ENCODE measurements at regions not wholly inside any gene's neighbourhood (a gene's known extent, or its start where the extent isn't known, plus 50 kb on each side); places are given as distances from the start of the nearest gene placed in this dataset.
"Not testable (repeated sequence)": the region's sequence is repeated elsewhere in the genome, so short reads cannot be mapped to it uniquely, and the experiment has no call there.

GRCh38 chr6:84579404-84579803, 185.0 kb downstream of the TBX18 start:
- Mint-ChIP-seq H3K4me3 (no peak overlapping the region), H3K27me3 (no peaks in the 10 kb centered on the region), H3K4me1 (no peaks in the 10 kb centered on the region), H3K9me3 (peaks cover 4% of the 10 kb centered on the region), H3K36me3 (ENCODE audit: low read depth) (no peaks in the 10 kb centered on the region), H3K27ac (no peak overlapping the region)
- POLR2A ChIA-PET, result no interaction called here
- no peak for ATAC-seq (ENCODE audit: low read depth)
- CTCF ChIA-PET, result no interaction called here
- no peak for DNase-seq
- TF ChIP-seq CTCF (IDR thresholded peaks at IDR 0.05), result no peak
- intact Hi-C loops (cut with micrococcal nuclease), result no loop called here

- no peak for DNase-seq
- intact Hi-C loops (cut with micrococcal nuclease), result no loop called here
- TF ChIP-seq CTCF (IDR thresholded peaks at IDR 0.05), result no peak
- CTCF ChIA-PET, result no interaction called here
- H3K36me3 Mint-ChIP-seq (ENCODE audit: low read depth), result no peaks in the 10 kb centered on the region
- POLR2A ChIA-PET, result no interaction called here
- H3K27me3 Mint-ChIP-seq, result no peaks in the 10 kb centered on the region
- no peaks in the 10 kb centered on the region for H3K4me1 Mint-ChIP-seq
- H3K27ac Mint-ChIP-seq, result no peak overlapping the region
- no peak for ATAC-seq (ENCODE audit: low read depth)
- H3K4me3 Mint-ChIP-seq, result no peak overlapping the region
- H3K9me3 Mint-ChIP-seq, result peaks cover 4% of the 10 kb centered on the region
Observed at GRCh38 chr6:84576029-84576428, 188.4 kb downstream of the TBX18 start.

- peaks cover 6% of the 10 kb centered on the region for H3K9me3 Mint-ChIP-seq
- no peaks in the 10 kb centered on the region for H3K36me3 Mint-ChIP-seq (ENCODE audit: low read depth)
- no peak overlapping the region for H3K4me3 Mint-ChIP-seq
- H3K27ac Mint-ChIP-seq, result no peak overlapping the region
- no peak for DNase-seq
- TF ChIP-seq CTCF (IDR thresholded peaks at IDR 0.05), result no peak
- POLR2A ChIA-PET, result no interaction called here
- ATAC-seq (ENCODE audit: low read depth), result no peak
- H3K27me3 Mint-ChIP-seq, result no peaks in the 10 kb centered on the region
- CTCF ChIA-PET, result no interaction called here
- H3K4me1 Mint-ChIP-seq, result no peaks in the 10 kb centered on the region
- intact Hi-C loops (cut with micrococcal nuclease), result no loop called here
Observed at GRCh38 chr6:84575264-84575663, 189.1 kb downstream of the TBX18 start.

GRCh38 chr6:84569882-84570281, 194.5 kb downstream of the TBX18 start:
- Mint-ChIP-seq H3K36me3 (ENCODE audit: low read depth) (no peaks in the 10 kb centered on the region), H3K4me3 (no peak overlapping the region), H3K4me1 (no peaks in the 10 kb centered on the region), H3K27ac (no peak overlapping the region), H3K27me3 (no peaks in the 10 kb centered on the region), H3K9me3 (peaks cover 2% of the 10 kb centered on the region)
- POLR2A ChIA-PET, result no interaction called here
- CTCF ChIA-PET, result no interaction called here
- TF ChIP-seq CTCF (IDR thresholded peaks at IDR 0.05), result no peak
- no peak for ATAC-seq (ENCODE audit: low read depth)
- no peak for DNase-seq
- intact Hi-C loops (cut with micrococcal nuclease), result no loop called here

GRCh38 chr6:84568971-84569370, 195.4 kb downstream of the TBX18 start:
- no peaks in the 10 kb centered on the region for H3K36me3 Mint-ChIP-seq (ENCODE audit: low read depth)
- H3K9me3 Mint-ChIP-seq, result peaks cover 2% of the 10 kb centered on the region
- no peak overlapping the region for H3K27ac Mint-ChIP-seq
- DNase-seq (no peak), ATAC-seq (ENCODE audit: low read depth) (no peak)
- no peak for TF ChIP-seq CTCF (IDR thresholded peaks at IDR 0.05)
- H3K27me3 Mint-ChIP-seq, result no peaks in the 10 kb centered on the region
- POLR2A ChIA-PET, result no interaction called here
- CTCF ChIA-PET, result no interaction called here
- no peak overlapping the region for H3K4me3 Mint-ChIP-seq
- H3K4me1 Mint-ChIP-seq, result no peaks in the 10 kb centered on the region
- intact Hi-C loops (cut with micrococcal nuclease), result no loop called here

- intact Hi-C loops (cut with micrococcal nuclease); H3K27ac Mint-ChIP-seq; H3K9me3 Mint-ChIP-seq; H3K27me3 Mint-ChIP-seq; CTCF ChIA-PET; H3K4me3 Mint-ChIP-seq; H3K36me3 Mint-ChIP-seq (ENCODE audit: low read depth); ATAC-seq (ENCODE audit: low read depth); H3K4me1 Mint-ChIP-seq; POLR2A ChIA-PET; DNase-seq: not testable (repeated sequence)
Observed at GRCh38 chr6:84565718-84566117, 198.7 kb downstream of the TBX18 start.
